Psoas muscle (tissue), 7 donors: ENCODE measurements at regions not wholly inside any gene's neighbourhood (a gene's known extent, or its start where the extent isn't known, plus 50 kb on each side); places are given as distances from the start of the nearest gene placed in this dataset.

Source experiments
- ATAC-seq, 4 donors: fragments of 200-7000 bp; cut with Tn5 transposase; one replicate each; pipeline ENCODE4 v1.9.1; 2020; ENCODE audit warnings: moderate library complexity in 3 of 4, mild to moderate bottlenecking in 2 of 4
- DNase-seq, 2 donors: peaks; one replicate each; pipeline ENCODE4 v3.0.0-alpha.2; 2020
- H3K27ac ChIP-seq: fragments of 200-600 bp; one replicate; pipeline ENCODE4 v1.8.0; 2022
- H3K27me3 ChIP-seq, 3 donors: fragments of 200-600 bp in 1 of 3; one replicate each; pipeline versions ENCODE4 v1.6.1 to v1.8.0; 2013 to 2022; ENCODE audit warnings: low read length in 2 of 3, mild to moderate bottlenecking in 2 of 3, moderate library complexity in 1 of 3; ENCODE audit not compliant: insufficient read depth in 3 of 3
- H3K36me3 ChIP-seq, 2 donors: fragments of 200-600 bp in 1 of 2; one replicate each; pipeline versions ENCODE4 v1.6.1 to v1.8.0; 2013 to 2022; ENCODE audit warnings: low read depth in 1 of 2, mild to moderate bottlenecking in 1 of 2, moderate library complexity in 1 of 2; ENCODE audit not compliant: insufficient read depth in 1 of 2
- H3K4me1 ChIP-seq: fragments of 200-600 bp; one replicate; pipeline ENCODE4 v1.8.0; 2022
- H3K4me3 ChIP-seq: fragments of 200-600 bp; one replicate; pipeline ENCODE4 v1.8.0; 2022; ENCODE audit warnings: mild to moderate bottlenecking
- H3K9me3 ChIP-seq: fragments of 200-600 bp; one replicate; pipeline ENCODE4 v1.8.0; 2022
- WGBS, 3 donors: extraction: QIAGEN DNeasy Blood & Tissue Kit; methylation state at CpG; one replicate each; pipeline versions ENCODE4 v1.1.6 to v1.1.7; 2013; 5-methylcytosine and 5-hydroxymethylcytosine counted together
- intact Hi-C, 2 donors: fragments of 100-400 bp; cut with DNase I; formaldehyde crosslinking; loops; one replicate each; pipeline versions ENCODE4 v1.11.0 to v1.14.2; 2022
- TF ChIP-seq, protein P1 (sequence below): fragments of 200-600 bp; IDR thresholded peaks from one replicate; pipeline ENCODE4 v1.8.0; 2022; ENCODE audit warnings: antibody characterized with exemption
- donor health status: healthy with polysubstance abuse.
- donor health status: DM: no; HTN: no; CAD: no; lungs with moderate emphysema.
- donor health status: Bipolar disorder and iron deficiency.
- donor health status: healthy.
- donor health status: DM: yes; HTN: yes; CAD: no.
- donor health status: DM: no; HTN: no; CAD: no.
- donor health status: DM: yes; HTN: yes; CAD: no.

- Histone ChIP-seq H3K9me3 (peaks cover 10% of the 10 kb centered on the region), H3K4me3 (no peak overlapping the region), H3K27me3 (peaks cover 0 to 18% (median 4%) of the 10 kb centered on the region in 3 donors), H3K27ac (no peak overlapping the region), H3K4me1 (no peaks in the 10 kb centered on the region), H3K36me3 (no peaks in the 10 kb centered on the region)
- no peak for ATAC-seq
- TF ChIP-seq, protein P1, sequence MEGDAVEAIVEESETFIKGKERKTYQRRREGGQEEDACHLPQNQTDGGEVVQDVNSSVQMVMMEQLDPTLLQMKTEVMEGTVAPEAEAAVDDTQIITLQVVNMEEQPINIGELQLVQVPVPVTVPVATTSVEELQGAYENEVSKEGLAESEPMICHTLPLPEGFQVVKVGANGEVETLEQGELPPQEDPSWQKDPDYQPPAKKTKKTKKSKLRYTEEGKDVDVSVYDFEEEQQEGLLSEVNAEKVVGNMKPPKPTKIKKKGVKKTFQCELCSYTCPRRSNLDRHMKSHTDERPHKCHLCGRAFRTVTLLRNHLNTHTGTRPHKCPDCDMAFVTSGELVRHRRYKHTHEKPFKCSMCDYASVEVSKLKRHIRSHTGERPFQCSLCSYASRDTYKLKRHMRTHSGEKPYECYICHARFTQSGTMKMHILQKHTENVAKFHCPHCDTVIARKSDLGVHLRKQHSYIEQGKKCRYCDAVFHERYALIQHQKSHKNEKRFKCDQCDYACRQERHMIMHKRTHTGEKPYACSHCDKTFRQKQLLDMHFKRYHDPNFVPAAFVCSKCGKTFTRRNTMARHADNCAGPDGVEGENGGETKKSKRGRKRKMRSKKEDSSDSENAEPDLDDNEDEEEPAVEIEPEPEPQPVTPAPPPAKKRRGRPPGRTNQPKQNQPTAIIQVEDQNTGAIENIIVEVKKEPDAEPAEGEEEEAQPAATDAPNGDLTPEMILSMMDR: no peak
- DNase-seq: no peak
- intact Hi-C loops: no loop called here
These were observed 103.4 kb upstream of the VASH1 start for GRCh38 chr14:76657846-76658245.

- Histone ChIP-seq H3K27me3 (peaks cover 0 to 14% (median under 1%) of the 10 kb centered on the region in 3 donors), H3K9me3 (peaks cover 10% of the 10 kb centered on the region), H3K27ac (no peak overlapping the region), H3K4me1 (no peaks in the 10 kb centered on the region), H3K4me3 (no peak overlapping the region), H3K36me3 (no peaks in the 10 kb centered on the region)
- ATAC-seq: no peak
- intact Hi-C loops: no loop called here
- DNase-seq: no peak
- 87 to 91% (median 90%) methylated on average over 4 of the region's 4 CpGs for WGBS, 3 donors
- TF ChIP-seq, protein P1: no peak
These were observed 98.7 kb upstream of the VASH1 start for GRCh38 chr14:76662580-76662979.

DNA sequence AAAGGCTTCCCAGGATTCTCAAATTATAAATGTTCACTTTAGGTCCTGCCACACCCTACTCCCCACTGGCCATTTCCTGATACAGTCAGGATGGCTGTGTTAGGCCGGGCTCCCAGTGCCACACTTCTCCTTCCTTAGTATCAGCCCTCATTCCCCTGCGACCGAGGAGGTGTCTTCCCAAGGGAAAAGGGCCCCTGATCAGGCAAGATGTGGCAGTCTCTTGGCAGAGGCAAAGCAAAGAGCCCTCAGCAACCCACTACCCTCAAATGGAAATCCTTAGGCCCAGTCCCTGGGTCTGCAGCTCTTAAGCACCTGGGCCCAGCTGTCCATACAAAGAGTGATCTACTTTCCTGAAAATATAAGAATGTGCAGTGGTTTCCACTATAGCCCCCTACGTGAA is 96.5 kb upstream of the VASH1 start:
- Histone ChIP-seq H3K9me3 (peaks cover 11% of the 10 kb centered on the region), H3K4me1 (no peaks in the 10 kb centered on the region), H3K4me3 (no peak overlapping the region), H3K36me3 (no peaks in the 10 kb centered on the region), H3K27ac (no peak overlapping the region), H3K27me3 (peaks cover 0 to 13% (median 0%) of the 10 kb centered on the region in 3 donors)
- intact Hi-C loops: no loop called here
- DNase-seq (no peak), ATAC-seq (no peak)
- 59 to 65% (median 61%) methylated on average over 4 of the region's 4 CpGs for WGBS, 3 donors
- TF ChIP-seq, protein P1: no peak

GRCh38 chr14:76666746-76667145 is 94.5 kb upstream of the VASH1 start:
- no peaks in the 10 kb centered on the region for H3K27me3 ChIP-seq
- H3K4me1 ChIP-seq: no peaks in the 10 kb centered on the region
- H3K27ac ChIP-seq: no peak overlapping the region
- WGBS, 3 donors: 27 to 36% (median 34%) methylated on average over 5 of the region's 5 CpGs
- TF ChIP-seq, protein P1: no peak
- H3K36me3 ChIP-seq: no peaks in the 10 kb centered on the region
- no peak overlapping the region for H3K4me3 ChIP-seq
- peaks cover 11% of the 10 kb centered on the region for H3K9me3 ChIP-seq
- ATAC-seq: no peak
- DNase-seq: no peak
- intact Hi-C loops: no loop called here

DNA sequence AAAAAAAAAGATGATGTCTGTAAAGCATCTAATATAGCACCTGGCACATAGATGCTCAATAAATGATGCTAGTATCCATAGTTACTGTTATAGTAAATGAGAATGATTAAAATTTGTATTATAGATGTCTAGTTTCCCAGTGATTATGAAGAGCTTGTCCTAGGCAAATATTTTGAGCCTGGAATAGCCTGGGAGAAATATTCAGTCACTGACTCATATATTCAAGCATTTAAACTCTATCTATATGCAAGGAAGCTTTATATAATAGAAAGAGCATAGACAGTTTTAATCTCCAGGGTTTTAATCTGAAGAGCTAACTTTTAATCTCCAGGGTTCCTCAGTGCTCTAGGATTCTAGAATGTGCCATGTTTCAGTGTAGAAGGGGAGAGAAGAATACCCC is 91.5 kb upstream of the VASH1 start:
- Histone ChIP-seq H3K36me3 (no peaks in the 10 kb centered on the region), H3K27ac (no peak overlapping the region), H3K4me1 (no peaks in the 10 kb centered on the region), H3K27me3 (no peaks in the 10 kb centered on the region), H3K9me3 (peaks cover 11% of the 10 kb centered on the region), H3K4me3 (no peak overlapping the region)
- TF ChIP-seq, protein P1: no peak
- no peak for DNase-seq
- ATAC-seq: no peak
- intact Hi-C loops: no loop called here
